K562 (cell line): ENCODE measurements at regions not wholly inside any gene's neighbourhood (a gene's known extent, or its start where the extent isn't known, plus 50 kb on each side); places are given as distances from the start of the nearest gene placed in this dataset.

ENCODE experiments used
- ATAC-seq: fragments of 200-7000 bp; cut with Tn5 transposase; 3 replicates; pipeline ENCODE4 v1.9.1; 2020; ENCODE audit warnings: moderate library complexity
- BruUV-seq: library from RNA; stranded (reverse); fragments of 400-500 nt; replicated peaks from 2 replicates; lab custom pipeline; 2021; lab: Mats Ljungman, UMichigan
- CTCF ChIA-PET: fragments of 300-600 bp; formaldehyde crosslinking; extraction: SDS; loops from one replicate; lab custom pipeline; 2021; ENCODE audit warnings: low intra/inter-chr PET ratio; lab: Yijun Ruan, JAX
- POLR2A ChIA-PET: fragments of 300-600, 350-650 bp; sonication (Branson Sonifier 250); formaldehyde crosslinking; extraction: SDS; loops from one replicate; lab custom pipeline; 2021; ENCODE audit warnings: antibody characterized with exemption, inconsistent platforms; lab: Yijun Ruan, JAX
- DNase-seq, 4 experiments: peaks; one replicate each; pipeline versions ENCODE4 v3.0.0 to v3.0.0-alpha.2; 2011 to 2018; ENCODE audit warnings: low spot score in 3 of 4, mixed read lengths in 3 of 4; ENCODE audit errors: extremely low read depth in 1 of 4
- FAIRE-seq: peaks from 2 replicates; lab custom pipeline; 2011; peaks lifted over from hg19 to GRCh38; lab: Jason Lieb, UNC
- H2AFZ ChIP-seq: 2 replicates; pipeline ENCODE4 v1.6.0; 2011; ENCODE audit warnings: low read depth, low read length, control low read depth, inconsistent platforms
- H3K27ac ChIP-seq: fragments of 200-600 bp; 3 replicates; pipeline ENCODE4 v1.8.0; 2011; ENCODE audit warnings: low read depth, mild to moderate bottlenecking, control low read depth, inconsistent platforms, low read length, moderate library complexity, mixed read lengths; ENCODE audit errors: extremely low read depth
- H3K27me3 ChIP-seq, 2 experiments: fragments of 300-600 bp in 1 of 2; 2 replicates in 1 of 2; 3 replicates in 1 of 2; pipeline versions ENCODE4 v1.6.0 to v1.8.0; 2011; ENCODE audit warnings: inconsistent platforms in 2 of 2, low read length in 2 of 2, mild to moderate bottlenecking in 1 of 2, mixed read lengths in 1 of 2, moderate library complexity in 1 of 2; ENCODE audit not compliant: control insufficient read depth in 2 of 2, insufficient read depth in 2 of 2
- H3K36me3 ChIP-seq: fragments of 300-600 bp; 3 replicates; pipeline ENCODE4 v1.8.0; 2011; ENCODE audit warnings: mild to moderate bottlenecking, low read length, inconsistent platforms; ENCODE audit not compliant: control insufficient read depth, insufficient read depth
- H3K4me1 ChIP-seq, 2 experiments: fragments of 200-600 bp in 1 of 2; replicated peaks in 1 of 2; 2 replicates in 1 of 2; 3 replicates in 1 of 2; pipeline versions ENCODE4 v1.5.1 to v1.8.0; 2011; ENCODE audit warnings: inconsistent platforms in 2 of 2, low read length in 2 of 2, mild to moderate bottlenecking in 1 of 2, mixed read lengths in 1 of 2, moderate library complexity in 1 of 2; ENCODE audit not compliant: control insufficient read depth in 2 of 2, insufficient read depth in 2 of 2
- H3K4me2 ChIP-seq: 2 replicates; pipeline ENCODE4 v1.6.1; 2011; ENCODE audit warnings: low read length, control low read depth, inconsistent platforms, mixed read lengths; ENCODE audit not compliant: insufficient read depth
- H3K4me3 ChIP-seq: fragments of 200-600 bp; sonication (generic), shearing (Covaris generic); 2 replicates; pipeline ENCODE4 v1.5.1; 2016; ENCODE audit warnings: control low read depth, inconsistent platforms
- H3K79me2 ChIP-seq: fragments of 200-600 bp; 3 replicates; pipeline ENCODE4 v1.8.0; 2011; ENCODE audit warnings: low read length, inconsistent platforms; ENCODE audit not compliant: control insufficient read depth, insufficient read depth
- H3K9ac ChIP-seq, 2 experiments: 2 replicates each; pipeline versions ENCODE4 v1.6.0 to v1.6.1; 2011; ENCODE audit warnings: low read depth in 2 of 2, low read length in 2 of 2, control low read depth in 1 of 2, inconsistent platforms in 1 of 2, mild to moderate bottlenecking in 1 of 2, mixed read lengths in 1 of 2; ENCODE audit not compliant: insufficient read depth in 1 of 2
- H3K9me1 ChIP-seq: one replicate; pipeline ENCODE4 v1.6.0; 2011; ENCODE audit warnings: inconsistent platforms, mild to moderate bottlenecking, low read length, moderate library complexity; ENCODE audit not compliant: control insufficient read depth, insufficient read depth
- H3K9me3 ChIP-seq: replicated peaks from 2 replicates; pipeline ENCODE4 v1.5.1; 2011; ENCODE audit warnings: low read depth, low read length, inconsistent platforms; ENCODE audit not compliant: control insufficient read depth, insufficient read depth
- H4K20me1 ChIP-seq: replicated peaks from 2 replicates; pipeline ENCODE4 v1.6.1; 2011; ENCODE audit warnings: low read length, inconsistent platforms, mixed read lengths; ENCODE audit not compliant: control insufficient read depth, insufficient read depth
- CHD4 ChIP-seq: fragments of 200-600 bp; sonication (generic); IDR thresholded peaks from 3 replicates; pipeline ENCODE4 v1.6.1; 2012; ENCODE audit warnings: low read depth, mild to moderate bottlenecking, mixed read lengths, low read length, inconsistent platforms; ENCODE audit not compliant: insufficient read depth, insufficient replicate concordance, poor library complexity, severe bottlenecking
- MED1 ChIP-seq: sonication (generic); formaldehyde crosslinking; IDR thresholded peaks from 2 replicates; pipeline ENCODE4 v1.8.1; 2023; ENCODE audit warnings: missing genetic modification reagents, borderline replicate concordance
- NCOA4 ChIP-seq: fragments of 450-650 bp; IDR thresholded peaks from 2 replicates; pipeline ENCODE4 v1.6.1; 2018; ENCODE audit warnings: mild to moderate bottlenecking; ENCODE audit not compliant: partially characterized antibody
- TRIM28 ChIP-seq: fragments of 450-650 bp; IDR thresholded peaks from 2 replicates; pipeline ENCODE4 v1.6.1; 2017
- ZNF217 ChIP-seq: sonication (generic); formaldehyde crosslinking; IDR thresholded peaks from 2 replicates; pipeline ENCODE4 v1.8.0; 2022; ENCODE audit warnings: mild to moderate bottlenecking, missing genetic modification reagents
- WGBS: fragments of 100-300 bp; shearing (Covaris generic); methylation state at CpG from one replicate; pipeline ENCODE4 v1.1.6; 2016; ENCODE audit warnings: low coverage, mixed read lengths; ENCODE audit not compliant: insufficient coverage; ENCODE audit errors: missing lambda C conversion rate; 5-methylcytosine and 5-hydroxymethylcytosine counted together
- in situ Hi-C: fragments of 300-500 bp; cut with MboI; formaldehyde crosslinking; loops from 4 replicates; pipeline ENCODE4 v1.15.0; 2018; ENCODE audit warnings: inconsistent platforms, mixed read lengths
- intact Hi-C: fragments of 100-400 bp; cut with micrococcal nuclease; formaldehyde crosslinking; loops from 2 replicates; pipeline ENCODE4 v1.14.2; 2022
- TF ChIP-seq, protein P1 (sequence below), 2 experiments: fragments of 450-650 bp in 1 of 2; sonication (generic) in 1 of 2; formaldehyde crosslinking in 1 of 2; IDR thresholded peaks; 2 replicates each; pipeline versions ENCODE4 v1.7.1 to v1.9.0; 2016 to 2022; ENCODE audit warnings: inconsistent platforms in 1 of 2, mild to moderate bottlenecking in 1 of 2, missing genetic modification reagents in 1 of 2
- TF ChIP-seq, protein P2 (sequence below): fragments of 250-450 bp; sonication (Bioruptor Pico); IDR thresholded peaks from 2 replicates; pipeline ENCODE4 v1.6.1; 2021; ENCODE audit warnings: mild to moderate bottlenecking
- TF ChIP-seq, protein P3 (sequence below): fragments of 450-650 bp; conservative IDR thresholded peaks from 2 replicates; pipeline ENCODE4 v1.6.1; 2016; ENCODE audit warnings: missing genetic modification characterization, low read depth, mild to moderate bottlenecking, control low read depth, missing compliant biosample characterization

DNA sequence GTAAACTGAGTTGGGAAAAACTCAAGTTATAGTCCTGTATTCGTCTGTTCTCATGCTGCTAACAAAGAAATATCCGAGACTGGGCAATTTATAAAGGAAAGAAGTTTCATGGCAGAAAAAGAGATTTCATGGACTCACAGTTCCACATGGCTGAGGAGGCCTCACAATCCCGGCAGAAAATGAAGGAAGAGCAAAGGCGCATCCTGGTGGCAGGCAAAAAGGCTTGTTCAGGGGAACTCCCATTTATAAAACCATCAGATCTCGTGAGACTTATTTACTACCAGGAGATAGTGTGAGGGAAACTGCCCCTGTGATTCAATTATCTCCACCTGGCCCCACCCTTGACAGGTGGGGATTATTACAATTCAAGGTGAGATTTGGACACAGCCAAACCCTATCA, 292.6 kb upstream of the SYT1 start:
- no peak overlapping the region for H2AFZ ChIP-seq
- WGBS = 0% methylated on average over 4 of the region's 5 CpGs
- H3K4me2 ChIP-seq = no peak overlapping the region
- ATAC-seq = no peak
- no peak overlapping the region for H3K4me3 ChIP-seq
- 0 out of 2 replicates have a peak, but pooled peaks cover 2% of the 10 kb centered on the region for H3K9me3 ChIP-seq
- FAIRE-seq = no peak
- TF ChIP-seq, protein P1, sequence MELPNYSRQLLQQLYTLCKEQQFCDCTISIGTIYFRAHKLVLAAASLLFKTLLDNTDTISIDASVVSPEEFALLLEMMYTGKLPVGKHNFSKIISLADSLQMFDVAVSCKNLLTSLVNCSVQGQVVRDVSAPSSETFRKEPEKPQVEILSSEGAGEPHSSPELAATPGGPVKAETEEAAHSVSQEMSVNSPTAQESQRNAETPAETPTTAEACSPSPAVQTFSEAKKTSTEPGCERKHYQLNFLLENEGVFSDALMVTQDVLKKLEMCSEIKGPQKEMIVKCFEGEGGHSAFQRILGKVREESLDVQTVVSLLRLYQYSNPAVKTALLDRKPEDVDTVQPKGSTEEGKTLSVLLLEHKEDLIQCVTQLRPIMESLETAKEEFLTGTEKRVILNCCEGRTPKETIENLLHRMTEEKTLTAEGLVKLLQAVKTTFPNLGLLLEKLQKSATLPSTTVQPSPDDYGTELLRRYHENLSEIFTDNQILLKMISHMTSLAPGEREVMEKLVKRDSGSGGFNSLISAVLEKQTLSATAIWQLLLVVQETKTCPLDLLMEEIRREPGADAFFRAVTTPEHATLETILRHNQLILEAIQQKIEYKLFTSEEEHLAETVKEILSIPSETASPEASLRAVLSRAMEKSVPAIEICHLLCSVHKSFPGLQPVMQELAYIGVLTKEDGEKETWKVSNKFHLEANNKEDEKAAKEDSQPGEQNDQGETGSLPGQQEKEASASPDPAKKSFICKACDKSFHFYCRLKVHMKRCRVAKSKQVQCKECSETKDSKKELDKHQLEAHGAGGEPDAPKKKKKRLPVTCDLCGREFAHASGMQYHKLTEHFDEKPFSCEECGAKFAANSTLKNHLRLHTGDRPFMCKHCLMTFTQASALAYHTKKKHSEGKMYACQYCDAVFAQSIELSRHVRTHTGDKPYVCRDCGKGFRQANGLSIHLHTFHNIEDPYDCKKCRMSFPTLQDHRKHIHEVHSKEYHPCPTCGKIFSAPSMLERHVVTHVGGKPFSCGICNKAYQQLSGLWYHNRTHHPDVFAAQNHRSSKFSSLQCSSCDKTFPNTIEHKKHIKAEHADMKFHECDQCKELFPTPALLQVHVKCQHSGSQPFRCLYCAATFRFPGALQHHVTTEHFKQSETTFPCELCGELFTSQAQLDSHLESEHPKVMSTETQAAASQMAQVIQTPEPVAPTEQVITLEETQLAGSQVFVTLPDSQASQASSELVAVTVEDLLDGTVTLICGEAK (IDR thresholded peaks at IDR 0.05) = no peak
- TF ChIP-seq, protein P1 (CRISPR knock-in tag; IDR thresholded peaks at IDR 0.05) = no peak
- TF ChIP-seq, protein P2, sequence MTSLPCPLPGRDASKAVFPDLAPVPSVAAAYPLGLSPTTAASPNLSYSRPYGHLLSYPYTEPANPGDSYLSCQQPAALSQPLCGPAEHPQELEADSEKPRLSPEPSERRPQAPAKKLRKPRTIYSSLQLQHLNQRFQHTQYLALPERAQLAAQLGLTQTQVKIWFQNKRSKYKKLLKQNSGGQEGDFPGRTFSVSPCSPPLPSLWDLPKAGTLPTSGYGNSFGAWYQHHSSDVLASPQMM = no peak
- TF ChIP-seq ZNF217 (CRISPR knock-in tag) (no peak), CHD4 (no peak), MED1 (CRISPR knock-in tag) (no peak), TRIM28 (no peak), NCOA4 (no peak)
- TF ChIP-seq, protein P3, sequence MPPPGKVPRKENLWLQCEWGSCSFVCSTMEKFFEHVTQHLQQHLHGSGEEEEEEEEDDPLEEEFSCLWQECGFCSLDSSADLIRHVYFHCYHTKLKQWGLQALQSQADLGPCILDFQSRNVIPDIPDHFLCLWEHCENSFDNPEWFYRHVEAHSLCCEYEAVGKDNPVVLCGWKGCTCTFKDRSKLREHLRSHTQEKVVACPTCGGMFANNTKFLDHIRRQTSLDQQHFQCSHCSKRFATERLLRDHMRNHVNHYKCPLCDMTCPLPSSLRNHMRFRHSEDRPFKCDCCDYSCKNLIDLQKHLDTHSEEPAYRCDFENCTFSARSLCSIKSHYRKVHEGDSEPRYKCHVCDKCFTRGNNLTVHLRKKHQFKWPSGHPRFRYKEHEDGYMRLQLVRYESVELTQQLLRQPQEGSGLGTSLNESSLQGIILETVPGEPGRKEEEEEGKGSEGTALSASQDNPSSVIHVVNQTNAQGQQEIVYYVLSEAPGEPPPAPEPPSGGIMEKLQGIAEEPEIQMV (tag) = no peak
- no peaks in the 10 kb centered on the region for H3K9me1 ChIP-seq
- intact Hi-C loops = no loop called here
- no peak for DNase-seq
- H3K9ac ChIP-seq = no peak overlapping the region
- no peaks in the 10 kb centered on the region for H3K79me2 ChIP-seq
- no peak overlapping the region for H3K27ac ChIP-seq
- ChIA-PET POLR2A (no interaction called here), CTCF (no interaction called here)
- H3K36me3 ChIP-seq = no peaks in the 10 kb centered on the region
- BruUV-seq = no TSS peak
- in situ Hi-C loops = no loop called here
- no peaks in the 10 kb centered on the region for H3K4me1 ChIP-seq
- no peaks in the 10 kb centered on the region for H4K20me1 ChIP-seq
- no peaks in the 10 kb centered on the region for H3K27me3 ChIP-seq
